NCI-H146 treated with DMSO at 0.1 percent for 48 hours (cell line): ENCODE measurements at regions not wholly inside any gene's neighbourhood (a gene's known extent, or its start where the extent isn't known, plus 50 kb on each side); places are given as distances from the start of the nearest gene placed in this dataset.

Experiments used
- DNase-seq: peaks from one replicate; lab custom pipeline; 2025; ENCODE audit not compliant: unreplicated experiment; lab: John Stamatoyannopoulos, UW

GRCh38 chr15:61420546-61420945, 191.4 kb upstream of the RORA start:
- no peak for DNase-seq

GRCh38 chr15:61415617-61416120, 186.6 kb upstream of the RORA start:
- DNase-seq: no peak

DNA sequence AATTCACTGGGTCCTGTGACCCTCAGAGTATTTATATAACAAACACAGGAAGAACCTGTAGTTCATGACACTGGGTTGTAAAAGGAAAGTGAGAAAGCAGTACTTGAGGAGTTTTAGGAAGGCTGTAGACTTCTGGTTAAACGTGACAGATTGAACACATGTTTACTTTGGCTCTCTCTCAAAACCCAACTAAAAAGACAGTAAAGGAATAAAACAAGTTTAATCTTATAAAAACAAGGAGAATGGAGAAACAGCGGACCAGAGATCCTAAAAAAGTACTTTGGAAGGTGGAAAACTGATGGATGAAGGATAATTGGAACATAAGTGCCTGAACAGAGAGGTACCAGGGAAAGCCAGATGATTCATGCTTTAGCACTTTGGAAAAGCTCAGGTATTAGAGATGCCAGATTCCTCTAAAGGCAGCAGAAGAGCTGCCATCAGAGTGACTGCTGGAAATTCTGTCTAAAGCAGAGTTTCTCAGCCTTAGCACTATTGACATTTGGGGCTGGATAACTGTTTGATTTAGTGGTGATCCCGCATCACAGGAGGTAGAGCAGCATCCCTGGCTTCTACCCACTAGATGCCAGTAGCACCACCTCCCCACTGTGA, 182.9 kb upstream of the RORA start:
- DNase-seq: no peak

DNA sequence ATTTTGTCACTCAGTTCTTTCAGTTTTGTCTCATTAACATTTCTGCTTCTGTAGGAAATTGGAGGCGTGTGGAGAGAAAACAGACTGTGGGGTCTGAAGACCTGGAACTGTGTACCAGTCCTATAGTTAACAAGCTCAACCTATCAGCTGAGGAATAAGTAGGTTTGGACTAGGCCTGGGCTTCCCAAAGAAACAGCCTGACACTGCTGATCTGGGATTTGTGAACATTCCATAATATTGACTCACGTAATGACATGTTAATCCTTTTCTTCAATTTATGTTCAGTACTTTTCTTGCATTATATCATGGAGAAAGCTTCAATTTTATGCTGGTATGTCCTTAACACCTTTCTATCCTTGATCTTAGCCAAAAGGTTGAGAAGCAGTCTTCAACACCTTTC, 181.6 kb upstream of the RORA start:
- DNase-seq: no peak

DNA sequence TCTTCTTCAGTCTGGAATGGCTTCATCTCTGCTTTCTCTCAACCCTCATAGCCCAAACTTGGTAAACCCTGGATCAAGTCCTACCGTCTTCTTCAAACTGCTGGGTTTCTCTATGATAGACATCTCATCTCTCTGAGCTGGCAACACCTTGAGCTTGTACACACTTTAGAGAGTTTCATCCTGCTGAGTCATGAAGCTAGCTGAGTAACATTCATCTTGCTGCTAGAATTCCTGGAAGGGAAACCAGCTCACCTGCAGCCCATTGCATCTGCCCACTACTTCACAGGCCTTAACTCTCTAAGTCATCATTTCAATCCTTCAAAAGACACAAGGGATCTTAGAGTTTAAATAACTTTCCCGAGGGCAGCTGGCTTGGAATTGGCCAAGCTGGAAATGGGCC, 175.5 kb upstream of the RORA start:
- DNase-seq: no peak

- no peak for DNase-seq
These were observed 174.8 kb upstream of the RORA start for GRCh38 chr15:61403884-61404283.

GRCh38 chr15:61401903-61402698, 173.0 kb upstream of the RORA start:
- DNase-seq: no peak

DNA sequence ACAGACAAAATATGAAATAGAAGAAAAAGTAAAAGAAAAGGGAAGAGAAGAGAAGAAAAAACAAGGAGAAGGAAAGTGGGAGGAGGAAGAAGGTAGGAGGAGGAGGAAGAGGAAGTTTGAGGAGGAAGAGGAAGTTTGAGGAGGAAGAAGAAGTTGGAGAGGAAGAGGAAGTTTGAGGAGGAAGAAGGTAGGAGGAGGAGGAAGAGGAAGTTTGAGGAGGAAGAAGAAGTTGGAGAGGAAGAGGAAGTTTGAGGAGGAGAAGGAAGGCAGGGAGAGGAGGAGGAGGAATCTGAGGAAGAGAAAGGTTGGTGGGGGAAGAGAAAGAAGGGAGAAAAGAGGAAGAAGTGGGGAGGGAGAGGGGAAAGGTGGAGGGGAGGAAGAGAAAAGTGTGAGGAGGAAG, 169.2 kb upstream of the RORA start:
- DNase-seq: no peak

DNA sequence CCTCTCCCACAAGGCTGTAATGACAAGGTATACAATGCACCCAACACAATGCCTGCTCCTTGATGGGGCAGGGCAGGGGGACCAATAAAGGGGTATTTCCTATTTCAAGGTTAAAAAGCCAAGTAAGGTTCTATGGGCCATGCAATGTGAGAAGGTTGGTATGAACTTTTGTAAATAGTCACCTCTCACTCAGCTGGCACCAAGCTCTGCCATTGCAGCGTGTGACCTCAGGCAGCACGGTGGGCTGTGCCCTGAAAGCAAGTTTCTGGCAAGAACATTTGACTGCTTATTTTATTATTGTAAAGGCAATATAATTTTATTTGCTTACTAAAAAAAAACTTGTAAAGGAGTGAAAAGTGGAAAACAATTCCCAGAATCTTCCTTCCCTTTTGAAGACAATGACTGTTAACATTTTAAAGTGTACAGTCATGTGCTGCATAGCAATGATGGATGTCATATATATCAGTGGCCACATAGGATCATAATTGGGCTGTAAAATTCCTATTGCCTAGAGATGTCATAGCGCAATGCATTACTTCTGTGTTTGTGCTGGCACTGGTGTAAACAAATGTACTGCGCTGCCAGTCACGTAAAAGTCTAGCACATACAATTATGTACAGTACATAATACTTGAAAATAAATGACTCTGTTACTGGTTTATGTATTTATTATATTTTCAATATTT, 167.3 kb upstream of the RORA start:
- DNase-seq: no peak

DNA sequence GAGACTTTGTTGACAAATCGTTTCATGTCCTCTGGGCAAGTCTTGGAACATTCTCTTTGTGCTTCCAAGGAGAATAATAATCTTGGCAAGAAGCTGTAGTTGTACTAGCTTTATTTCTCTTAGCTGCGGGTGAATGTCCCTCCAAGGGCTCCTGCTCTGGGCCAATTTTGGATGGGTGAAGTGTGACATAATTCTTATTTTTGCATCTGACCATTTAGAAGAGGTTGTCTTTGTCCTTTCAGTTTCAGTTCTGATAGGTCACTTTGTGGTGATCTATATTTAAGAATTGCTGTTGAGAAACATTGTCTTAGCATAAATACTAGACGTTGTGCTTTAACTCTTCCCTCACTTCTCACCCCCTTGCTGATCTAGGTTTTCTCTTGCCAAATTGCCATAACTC, 164.8 kb upstream of the RORA start:
- no peak for DNase-seq

GRCh38 chr15:61393524-61393923, 164.4 kb upstream of the RORA start:
- no peak for DNase-seq

DNA sequence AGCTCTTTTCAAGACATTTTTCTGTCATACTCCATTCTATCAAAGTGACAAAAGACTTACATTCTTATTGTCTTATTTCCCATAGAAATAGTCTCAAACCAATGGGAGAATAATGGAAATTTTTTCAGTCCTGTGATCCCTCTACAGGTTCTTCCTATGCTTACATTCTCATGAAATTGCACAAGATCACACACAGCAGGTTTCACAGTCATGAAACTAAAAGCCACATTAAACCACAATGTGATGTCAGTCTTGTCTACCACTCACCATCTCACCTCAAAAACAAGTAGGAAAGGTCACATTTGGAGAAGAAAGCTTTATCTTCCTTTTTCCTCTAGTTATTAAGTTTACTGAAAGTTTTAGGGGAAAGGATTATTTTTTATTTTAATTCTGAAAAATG, 161.0 kb upstream of the RORA start:
- no peak for DNase-seq

- DNase-seq: no peak
These were observed 160.4 kb upstream of the RORA start for GRCh38 chr15:61389334-61390028.

GRCh38 chr15:61387675-61388074, 158.6 kb upstream of the RORA start:
- no peak for DNase-seq

DNA sequence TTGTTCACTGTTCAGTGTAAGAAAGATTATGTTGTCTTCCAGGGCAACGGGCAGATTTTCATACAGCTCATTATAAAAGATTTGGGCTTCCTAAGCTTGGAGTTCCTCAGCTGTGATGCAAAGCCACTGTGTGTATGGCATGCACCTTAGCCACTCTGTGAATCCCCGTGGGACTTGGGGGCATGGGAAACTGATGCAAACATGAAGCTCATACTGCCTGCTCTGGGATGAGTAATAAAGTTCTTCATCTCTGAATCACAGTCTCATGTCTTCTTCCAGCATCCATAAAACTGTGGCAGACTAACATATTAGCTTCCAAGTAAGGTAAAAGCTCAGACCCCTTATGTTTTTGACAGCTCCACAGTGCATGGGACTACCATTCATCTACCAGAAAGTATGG, 154.3 kb upstream of the RORA start:
- no peak for DNase-seq

DNA sequence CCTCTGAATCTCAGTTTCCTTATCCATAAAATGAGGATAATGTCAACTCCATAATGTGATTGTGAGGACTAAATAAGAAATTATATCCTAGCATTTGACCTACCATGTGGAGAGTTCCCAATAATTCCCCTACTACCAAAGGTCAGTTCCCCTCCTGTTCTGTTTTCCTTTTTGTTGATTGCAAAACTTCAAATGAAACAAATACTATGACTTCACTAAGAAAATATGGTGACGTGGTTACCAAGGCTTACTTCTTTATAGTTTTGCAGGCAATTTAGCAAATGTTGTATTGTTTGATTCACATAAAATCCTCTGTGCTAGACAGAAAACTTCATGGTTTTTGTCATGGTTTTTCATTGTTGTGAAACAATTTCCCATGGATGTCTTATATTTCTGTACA, 153.8 kb upstream of the RORA start:
- no peak for DNase-seq

- DNase-seq: no peak
These were observed 152.4 kb upstream of the RORA start for GRCh38 chr15:61381501-61381900.

- no peak for DNase-seq
These were observed 151.2 kb upstream of the RORA start for GRCh38 chr15:61380270-61380669.

GRCh38 chr15:61379005-61379404, 149.9 kb upstream of the RORA start:
- DNase-seq: no peak

DNA sequence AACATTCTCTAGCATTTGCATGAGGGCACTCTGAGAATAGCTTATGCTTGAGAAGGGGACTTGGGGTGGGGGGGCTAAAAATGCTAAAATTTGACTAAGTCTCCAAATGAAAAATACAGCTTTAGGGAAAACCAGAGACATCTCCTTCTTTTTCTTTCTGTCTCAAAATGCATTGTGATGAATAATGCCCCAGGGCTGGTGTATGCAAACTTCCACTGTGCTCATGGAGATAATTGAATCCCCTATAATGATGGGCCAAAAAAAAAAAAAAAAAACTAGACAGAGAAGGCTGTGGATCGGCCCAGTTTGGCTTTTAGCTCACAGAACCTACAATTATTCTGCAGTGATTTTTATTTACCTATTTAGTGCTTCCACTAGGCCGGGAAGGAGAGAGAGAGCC, 147.9 kb upstream of the RORA start:
- DNase-seq: no peak

DNA sequence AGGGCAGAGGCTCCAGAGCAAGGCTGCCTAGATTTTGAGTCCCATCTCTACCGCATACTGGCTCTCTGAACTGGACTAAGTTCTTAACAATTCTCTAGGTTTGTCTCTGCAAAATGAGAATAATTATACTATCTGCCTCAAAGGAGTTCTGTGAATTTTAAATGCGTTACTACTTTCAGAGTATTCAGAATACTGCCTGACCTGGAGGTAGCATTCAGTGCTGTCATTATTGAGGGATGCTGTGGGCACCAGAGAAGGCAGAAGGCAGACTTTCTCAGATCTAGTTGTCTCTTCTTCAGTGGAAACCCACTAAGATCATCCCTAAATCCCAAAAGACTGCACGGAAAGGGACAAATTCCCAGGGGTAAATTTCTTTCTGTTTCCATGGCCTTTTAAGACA, 147.4 kb upstream of the RORA start:
- no peak for DNase-seq

DNA sequence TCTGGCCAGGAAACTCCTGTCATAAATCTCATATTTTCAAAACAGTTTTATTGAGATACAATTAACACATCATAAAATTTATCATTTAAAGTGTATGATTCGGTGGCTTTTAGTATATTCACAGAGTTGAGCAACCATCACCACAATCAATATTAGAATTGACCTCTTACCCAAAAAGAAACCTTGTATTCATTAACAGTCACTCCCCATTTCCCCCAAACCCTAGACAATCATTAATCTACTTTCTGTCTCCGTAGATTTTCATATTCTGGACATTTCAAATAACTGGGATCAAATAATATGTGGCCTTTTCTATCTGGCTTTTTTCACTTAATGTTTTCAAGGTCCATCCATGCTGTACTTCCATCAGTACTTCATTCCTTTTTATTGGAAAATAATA, 145.7 kb upstream of the RORA start:
- no peak for DNase-seq
